ENCODE measurements at regions not wholly inside any gene's neighbourhood (a gene's known extent, or its start where the extent isn't known, plus 50 kb on each side); places are given as distances from the start of the nearest gene placed in this dataset.

GRCh38 chr3:110389005-110389404 is 682.6 kb upstream of the NECTIN3 start:
- intact Hi-C loops (cut with micrococcal nuclease): no loop called here
- Mint-ChIP-seq H3K27me3 (no peaks in the 10 kb centered on the region), H3K36me3 (ENCODE audit: low read depth) (no peaks in the 10 kb centered on the region), H3K27ac (no peak overlapping the region), H3K9me3 (no peaks in the 10 kb centered on the region), H3K4me1 (no peaks in the 10 kb centered on the region), H3K4me3 (no peak overlapping the region)
- TF ChIP-seq CTCF (IDR thresholded peaks at IDR 0.05): no peak
- DNase-seq (no peak), ATAC-seq (ENCODE audit: low read depth) (no peak)
- ChIA-PET POLR2A (no interaction called here), CTCF (no interaction called here)

- CTCF ChIA-PET: no interaction called here
- Mint-ChIP-seq H3K27me3 (no peaks in the 10 kb centered on the region), H3K9me3 (no peaks in the 10 kb centered on the region), H3K36me3 (ENCODE audit: low read depth) (no peaks in the 10 kb centered on the region), H3K4me1 (no peaks in the 10 kb centered on the region), H3K4me3 (no peak overlapping the region), H3K27ac (no peak overlapping the region)
- no peak for TF ChIP-seq CTCF (IDR thresholded peaks at IDR 0.05)
- intact Hi-C loops (cut with micrococcal nuclease): no loop called here
- POLR2A ChIA-PET: no interaction called here
- no peak for DNase-seq
- ATAC-seq (ENCODE audit: low read depth): no peak
These were observed 681.2 kb upstream of the NECTIN3 start for GRCh38 chr3:110390372-110390771.

GRCh38 chr3:110391042-110391441 is 680.6 kb upstream of the NECTIN3 start:
- H3K27me3 Mint-ChIP-seq: no peaks in the 10 kb centered on the region
- DNase-seq (no peak), ATAC-seq (ENCODE audit: low read depth) (no peak)
- intact Hi-C loops (cut with micrococcal nuclease): no loop called here
- POLR2A ChIA-PET: no interaction called here
- no peaks in the 10 kb centered on the region for H3K36me3 Mint-ChIP-seq (ENCODE audit: low read depth)
- CTCF ChIA-PET: no interaction called here
- no peak overlapping the region for H3K4me3 Mint-ChIP-seq
- H3K27ac Mint-ChIP-seq: no peak overlapping the region
- H3K9me3 Mint-ChIP-seq: no peaks in the 10 kb centered on the region
- no peak for TF ChIP-seq CTCF (IDR thresholded peaks at IDR 0.05)
- no peaks in the 10 kb centered on the region for H3K4me1 Mint-ChIP-seq

GRCh38 chr3:110391640-110392395 is 679.8 kb upstream of the NECTIN3 start:
- no peaks in the 10 kb centered on the region for H3K27me3 Mint-ChIP-seq
- POLR2A ChIA-PET: no interaction called here
- intact Hi-C loops (cut with micrococcal nuclease): no loop called here
- H3K4me1 Mint-ChIP-seq: no peaks in the 10 kb centered on the region
- DNase-seq (no peak), ATAC-seq (ENCODE audit: low read depth) (no peak)
- no peaks in the 10 kb centered on the region for H3K36me3 Mint-ChIP-seq (ENCODE audit: low read depth)
- CTCF ChIA-PET: no interaction called here
- H3K27ac Mint-ChIP-seq: no peak overlapping the region
- no peaks in the 10 kb centered on the region for H3K9me3 Mint-ChIP-seq
- no peak overlapping the region for H3K4me3 Mint-ChIP-seq
- no peak for TF ChIP-seq CTCF (IDR thresholded peaks at IDR 0.05)

- intact Hi-C loops (cut with micrococcal nuclease): no loop called here
- CTCF ChIA-PET: no interaction called here
- ATAC-seq (ENCODE audit: low read depth): no peak
- POLR2A ChIA-PET: no interaction called here
- Mint-ChIP-seq H3K27ac (no peak overlapping the region), H3K9me3 (no peaks in the 10 kb centered on the region), H3K36me3 (ENCODE audit: low read depth) (no peaks in the 10 kb centered on the region), H3K4me3 (no peak overlapping the region), H3K4me1 (no peaks in the 10 kb centered on the region), H3K27me3 (no peaks in the 10 kb centered on the region)
- no peak for TF ChIP-seq CTCF (IDR thresholded peaks at IDR 0.05)
- DNase-seq: no peak
These were observed 677.7 kb upstream of the NECTIN3 start for GRCh38 chr3:110393941-110394340.

All from activated B cell treated with CpG ODN at 0.5 μM for 24 hours (primary cell).